ENCODE measurements at regions not wholly inside any gene's neighbourhood (a gene's known extent, or its start where the extent isn't known, plus 50 kb on each side); places are given as distances from the start of the nearest gene placed in this dataset.

DNA sequence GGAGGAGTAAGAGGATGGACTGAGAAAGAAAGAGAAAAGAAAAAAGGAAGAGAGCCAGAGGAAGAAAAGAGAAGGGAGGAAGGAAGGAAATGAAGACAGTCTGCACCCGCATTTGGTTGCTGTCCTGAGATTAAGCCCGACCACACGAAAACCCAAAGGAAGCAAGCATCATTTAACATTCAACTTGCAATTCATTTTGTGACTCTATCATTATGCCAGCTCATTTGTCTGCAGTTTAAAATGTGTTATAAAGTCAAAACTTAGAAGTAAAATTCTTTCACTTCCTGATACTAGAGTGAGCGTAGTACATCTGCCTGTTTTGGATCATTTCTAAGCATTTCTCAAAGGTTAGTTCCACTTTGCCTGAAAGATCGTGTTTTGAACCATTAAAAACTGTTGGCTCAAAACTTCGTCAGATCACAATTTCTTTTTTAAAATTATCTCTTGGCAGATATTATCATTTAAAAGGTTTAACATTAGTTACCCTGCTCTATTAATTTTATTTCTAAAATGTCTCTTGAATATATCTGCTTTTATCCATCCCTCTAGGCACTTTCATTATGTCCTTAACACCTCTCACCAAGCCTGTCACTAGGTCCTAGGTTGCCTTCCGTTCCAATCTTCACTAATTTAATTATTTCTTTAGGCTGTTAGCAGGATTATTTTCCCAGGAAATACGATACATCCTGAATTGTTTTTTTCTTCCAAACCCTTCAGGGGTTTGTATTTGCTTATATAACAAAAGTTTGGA, 240.9 kb downstream of the TLE4 start:
- DNase-seq (ENCODE audit: low spot score) = no peak
- ChIA-PET CTCF (no interaction called here), POLR2A (ENCODE audit: low non-redundant PET) (no interaction called here)
- TF ChIP-seq, protein P1, sequence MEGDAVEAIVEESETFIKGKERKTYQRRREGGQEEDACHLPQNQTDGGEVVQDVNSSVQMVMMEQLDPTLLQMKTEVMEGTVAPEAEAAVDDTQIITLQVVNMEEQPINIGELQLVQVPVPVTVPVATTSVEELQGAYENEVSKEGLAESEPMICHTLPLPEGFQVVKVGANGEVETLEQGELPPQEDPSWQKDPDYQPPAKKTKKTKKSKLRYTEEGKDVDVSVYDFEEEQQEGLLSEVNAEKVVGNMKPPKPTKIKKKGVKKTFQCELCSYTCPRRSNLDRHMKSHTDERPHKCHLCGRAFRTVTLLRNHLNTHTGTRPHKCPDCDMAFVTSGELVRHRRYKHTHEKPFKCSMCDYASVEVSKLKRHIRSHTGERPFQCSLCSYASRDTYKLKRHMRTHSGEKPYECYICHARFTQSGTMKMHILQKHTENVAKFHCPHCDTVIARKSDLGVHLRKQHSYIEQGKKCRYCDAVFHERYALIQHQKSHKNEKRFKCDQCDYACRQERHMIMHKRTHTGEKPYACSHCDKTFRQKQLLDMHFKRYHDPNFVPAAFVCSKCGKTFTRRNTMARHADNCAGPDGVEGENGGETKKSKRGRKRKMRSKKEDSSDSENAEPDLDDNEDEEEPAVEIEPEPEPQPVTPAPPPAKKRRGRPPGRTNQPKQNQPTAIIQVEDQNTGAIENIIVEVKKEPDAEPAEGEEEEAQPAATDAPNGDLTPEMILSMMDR (conservative IDR thresholded peaks at IDR 0.05; ENCODE audit: low read depth) = no peak
- H3K27ac ChIP-seq = no peak overlapping the region

DNA sequence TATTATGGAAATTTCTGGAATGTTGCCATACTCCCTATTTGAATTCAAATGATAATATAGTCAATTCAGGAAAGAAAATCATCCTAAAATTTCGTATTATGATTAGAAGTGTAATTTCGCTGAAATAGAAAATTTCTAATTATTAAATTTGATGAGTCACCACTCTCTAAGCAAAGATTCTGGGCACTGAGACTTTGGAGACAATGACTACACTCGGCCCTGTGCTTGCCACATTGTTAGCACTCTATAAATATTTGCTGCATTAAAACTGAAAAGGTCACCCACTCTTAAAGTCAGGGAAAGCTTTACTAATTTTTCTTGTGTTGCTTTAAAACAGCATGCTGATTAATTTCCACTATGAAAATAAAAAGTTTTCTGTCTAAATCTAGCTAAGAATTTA, 240.3 kb downstream of the TLE4 start:
- ChIA-PET CTCF (no interaction called here), POLR2A (ENCODE audit: low non-redundant PET) (no interaction called here)
- no peak for DNase-seq (ENCODE audit: low spot score)
- H3K27ac ChIP-seq = no peak overlapping the region
- TF ChIP-seq, protein P1 (conservative IDR thresholded peaks at IDR 0.05; ENCODE audit: low read depth) = no peak

DNA sequence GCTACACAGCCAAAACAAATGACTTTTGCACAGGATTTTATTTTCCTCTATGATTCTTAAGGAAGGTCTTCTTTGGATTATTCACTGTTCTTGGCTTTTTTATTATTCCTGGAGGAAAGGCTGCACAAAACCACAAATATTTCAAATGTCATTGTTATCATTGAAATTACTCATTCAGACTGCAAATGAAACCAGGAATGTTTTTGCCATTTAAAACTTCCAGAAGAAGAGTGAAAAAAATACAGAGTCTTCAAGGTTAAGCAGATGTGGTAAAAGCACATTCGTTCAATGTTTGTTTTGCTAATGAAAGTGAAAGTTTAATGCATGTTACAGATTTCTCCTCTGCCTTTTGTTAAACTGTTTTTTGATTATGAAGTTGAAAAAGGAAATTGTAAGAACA, 238.2 kb downstream of the TLE4 start:
- no peak overlapping the region for H3K27ac ChIP-seq
- CTCF ChIA-PET = interaction anchor here (0.6 to 0.8 kb wide), 2 partner anchors 13 to 38 kb away, joined by 3 read pairs; no protein-coding TSS in a partner anchor
- TF ChIP-seq, protein P1 (conservative IDR thresholded peaks at IDR 0.05; ENCODE audit: low read depth) = no peak
- DNase-seq (ENCODE audit: low spot score) = peak; percentile 65
- POLR2A ChIA-PET (ENCODE audit: low non-redundant PET) = interaction anchor here (0.5 kb wide), 1 partner anchor 577 kb away, joined by 4 read pairs; no protein-coding TSS in a partner anchor

DNA sequence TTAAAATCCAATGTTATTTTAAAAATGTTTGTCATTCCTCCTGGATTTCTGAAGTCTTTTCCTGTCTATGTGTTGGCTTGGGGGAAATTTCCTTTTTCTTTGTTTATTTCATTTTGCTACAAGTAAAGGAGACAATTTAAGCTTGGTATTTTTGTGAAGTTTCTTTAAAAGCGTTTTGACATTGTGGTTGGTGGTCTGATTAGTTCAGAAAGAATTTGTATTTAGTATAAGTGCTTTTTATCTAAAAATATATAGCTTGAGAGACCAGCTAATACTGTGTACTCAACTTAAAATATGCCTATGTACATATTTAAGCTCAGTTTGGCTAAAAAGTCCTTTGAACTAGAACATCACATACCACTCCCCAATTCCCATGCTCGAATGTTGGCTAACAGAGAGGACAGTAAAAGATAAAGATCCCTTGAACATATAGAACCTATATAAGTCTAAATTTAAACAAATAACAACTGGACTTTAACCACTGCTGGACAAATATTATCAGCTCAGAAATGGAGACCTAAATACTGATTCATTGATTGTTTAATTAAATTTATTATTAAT, 237.6 kb downstream of the TLE4 start:
- no peak for DNase-seq (ENCODE audit: low spot score)
- TF ChIP-seq, protein P1 (conservative IDR thresholded peaks at IDR 0.05; ENCODE audit: low read depth) = no peak
- no peak overlapping the region for H3K27ac ChIP-seq
- POLR2A ChIA-PET (ENCODE audit: low non-redundant PET) = interaction anchor here (0.5 kb wide), 1 partner anchor 576 kb away, joined by 4 read pairs; no protein-coding TSS in a partner anchor
- CTCF ChIA-PET = interaction anchor here (0.6 to 0.8 kb wide), 2 partner anchors 12 to 38 kb away, joined by 3 read pairs; no protein-coding TSS in a partner anchor

DNA sequence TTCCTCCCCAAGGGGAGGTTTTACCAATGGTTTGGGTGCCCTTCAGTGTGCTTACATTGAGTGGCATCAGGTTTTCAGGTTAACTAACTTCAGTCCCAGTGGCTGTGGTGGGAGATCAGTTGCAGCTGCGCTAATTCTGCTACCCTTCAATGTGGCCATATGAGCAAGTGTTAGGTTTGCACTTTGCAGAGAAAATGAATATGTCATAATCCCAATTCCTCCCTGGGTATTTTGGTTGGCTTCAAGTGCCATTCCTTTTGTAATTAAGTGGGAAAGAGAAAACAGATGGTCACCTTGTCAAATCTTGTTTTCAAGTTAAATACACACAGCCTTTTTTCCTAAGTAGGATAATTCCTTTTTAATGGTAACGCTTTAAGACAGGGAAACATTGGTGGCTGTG, 236.2 kb downstream of the TLE4 start:
- TF ChIP-seq, protein P1 (conservative IDR thresholded peaks at IDR 0.05; ENCODE audit: low read depth) = no peak
- ChIA-PET POLR2A (ENCODE audit: low non-redundant PET) (no interaction called here), CTCF (interaction anchor here (0.6 to 0.7 kb wide), 2 partner anchors 67 to 221 kb away, joined by 3 read pairs; no protein-coding TSS in a partner anchor)
- DNase-seq (ENCODE audit: low spot score) = no peak
- H3K27ac ChIP-seq = no peak overlapping the region

DNA sequence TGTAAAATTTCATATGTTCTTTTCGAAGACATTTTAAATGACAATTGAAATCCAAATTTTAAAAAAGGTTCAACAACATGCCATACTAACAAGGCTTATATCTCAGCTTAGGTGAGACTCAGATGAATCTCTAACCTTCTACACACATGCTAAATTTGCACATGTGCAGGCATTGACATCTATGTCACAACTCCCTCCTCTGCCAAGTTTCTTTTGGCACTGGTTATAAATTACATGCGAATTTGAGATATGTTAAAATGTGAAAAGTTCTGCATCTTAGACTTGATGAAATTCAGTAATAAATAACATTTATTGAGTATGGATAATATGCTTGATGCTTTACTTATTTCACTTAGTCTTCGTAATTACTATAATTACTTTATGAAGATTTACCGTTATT, 234.3 kb downstream of the TLE4 start:
- POLR2A ChIA-PET (ENCODE audit: low non-redundant PET) = no interaction called here
- no peak for DNase-seq (ENCODE audit: low spot score)

More for the DNA sequence above, 234.3 kb downstream of the TLE4 start:
- no peak overlapping the region for H3K27ac ChIP-seq
- TF ChIP-seq, protein P1 (conservative IDR thresholded peaks at IDR 0.05; ENCODE audit: low read depth) = no peak
- CTCF ChIA-PET = interaction anchor here (0.8 kb wide), 1 partner anchor 216 kb away, joined by 3 read pairs; no protein-coding TSS in a partner anchor
